ENCODE measurements at regions not wholly inside any gene's neighbourhood (a gene's known extent, or its start where the extent isn't known, plus 50 kb on each side); places are given as distances from the start of the nearest gene placed in this dataset.
"Not testable (repeated sequence)": the region's sequence is repeated elsewhere in the genome, so short reads cannot be mapped to it uniquely, and the experiment has no call there.

- peaks cover 5% of the 10 kb centered on the region for H3K9me3 Mint-ChIP-seq
- peaks cover 2% of the 10 kb centered on the region for H3K36me3 Mint-ChIP-seq
- H3K27me3 Mint-ChIP-seq = no peaks in the 10 kb centered on the region
Observed at GRCh38 chr3:10632741-10633140, 127.4 kb upstream of the ATP2B2 start.

GRCh38 chr3:10635446-10636076, 130.2 kb upstream of the ATP2B2 start:
- Mint-ChIP-seq H3K27ac (no peak overlapping the region), H3K27me3 (peaks cover 1% of the 10 kb centered on the region), H3K4me1 (no peaks in the 10 kb centered on the region), H3K9me3 (peaks cover 16% of the 10 kb centered on the region), H3K4me3 (no peak overlapping the region), H3K36me3 (peaks cover 4% of the 10 kb centered on the region)

More at GRCh38 chr3:10632741-10633140, 127.4 kb upstream of the ATP2B2 start:
- Mint-ChIP-seq H3K4me3 (no peak overlapping the region), H3K27ac (no peak overlapping the region), H3K4me1 (no peaks in the 10 kb centered on the region)

- peaks cover 4% of the 10 kb centered on the region for H3K36me3 Mint-ChIP-seq
- peaks cover 16% of the 10 kb centered on the region for H3K9me3 Mint-ChIP-seq
- no peak overlapping the region for H3K4me3 Mint-ChIP-seq
- H3K4me1 Mint-ChIP-seq = no peaks in the 10 kb centered on the region
- no peak overlapping the region for H3K27ac Mint-ChIP-seq
- H3K27me3 Mint-ChIP-seq = peaks cover 5% of the 10 kb centered on the region
Observed at GRCh38 chr3:10637342-10637741, 132.0 kb upstream of the ATP2B2 start.

- no peaks in the 10 kb centered on the region for H3K4me1 Mint-ChIP-seq
Observed at GRCh38 chr3:10638466-10638865, 133.1 kb upstream of the ATP2B2 start.

GRCh38 chr3:10641760-10642159, 136.4 kb upstream of the ATP2B2 start:
- H3K4me3 Mint-ChIP-seq = no peak overlapping the region

More at GRCh38 chr3:10638466-10638865, 133.1 kb upstream of the ATP2B2 start:
- Mint-ChIP-seq H3K4me3 (no peak overlapping the region), H3K27me3 (peaks cover 5% of the 10 kb centered on the region), H3K27ac (no peak overlapping the region), H3K9me3 (peaks cover 16% of the 10 kb centered on the region), H3K36me3 (peaks cover 4% of the 10 kb centered on the region)

GRCh38 chr3:10644189-10644588, 138.8 kb upstream of the ATP2B2 start:
- Mint-ChIP-seq H3K9me3 (no peaks in the 10 kb centered on the region), H3K4me3 (no peak overlapping the region), H3K27me3 (peaks cover 5% of the 10 kb centered on the region), H3K27ac (no peak overlapping the region), H3K4me1 (no peaks in the 10 kb centered on the region), H3K36me3 (peaks cover 1% of the 10 kb centered on the region)

More at GRCh38 chr3:10641760-10642159, 136.4 kb upstream of the ATP2B2 start:
- peaks cover 4% of the 10 kb centered on the region for H3K36me3 Mint-ChIP-seq
- peaks cover 5% of the 10 kb centered on the region for H3K27me3 Mint-ChIP-seq
- H3K27ac Mint-ChIP-seq = no peak overlapping the region
- H3K9me3 Mint-ChIP-seq = peaks cover 16% of the 10 kb centered on the region
- no peaks in the 10 kb centered on the region for H3K4me1 Mint-ChIP-seq

- Mint-ChIP-seq H3K9me3 (no peaks in the 10 kb centered on the region), H3K4me3 (no peak overlapping the region), H3K4me1 (no peaks in the 10 kb centered on the region), H3K36me3 (no peaks in the 10 kb centered on the region), H3K27ac (no peak overlapping the region), H3K27me3 (peaks cover 1% of the 10 kb centered on the region)
Observed at GRCh38 chr3:10645800-10646199, 140.4 kb upstream of the ATP2B2 start.

- Mint-ChIP-seq H3K27me3 (no peaks in the 10 kb centered on the region), H3K4me1 (no peaks in the 10 kb centered on the region), H3K9me3 (no peaks in the 10 kb centered on the region), H3K36me3 (no peaks in the 10 kb centered on the region), H3K4me3 (no peak overlapping the region), H3K27ac (no peak overlapping the region)
Observed at GRCh38 chr3:10646531-10647335, 141.3 kb upstream of the ATP2B2 start.

- H3K27me3 Mint-ChIP-seq = no peaks in the 10 kb centered on the region
- H3K9me3 Mint-ChIP-seq = no peaks in the 10 kb centered on the region
- H3K36me3 Mint-ChIP-seq = no peaks in the 10 kb centered on the region
- no peaks in the 10 kb centered on the region for H3K4me1 Mint-ChIP-seq
- H3K4me3 Mint-ChIP-seq = no peak overlapping the region
- H3K27ac Mint-ChIP-seq = no peak overlapping the region
Observed at GRCh38 chr3:10647376-10647775, 142.0 kb upstream of the ATP2B2 start.

- Mint-ChIP-seq H3K36me3 (no peaks in the 10 kb centered on the region), H3K4me3 (no peak overlapping the region), H3K4me1 (no peaks in the 10 kb centered on the region), H3K9me3 (no peaks in the 10 kb centered on the region), H3K27me3 (no peaks in the 10 kb centered on the region), H3K27ac (no peak overlapping the region)
Observed at GRCh38 chr3:10648181-10648580, 142.8 kb upstream of the ATP2B2 start.

GRCh38 chr3:10649463-10649862, 144.1 kb upstream of the ATP2B2 start:
- H3K36me3 Mint-ChIP-seq, H3K27me3 Mint-ChIP-seq: not testable (repeated sequence)

GRCh38 chr3:10651506-10651905, 146.1 kb upstream of the ATP2B2 start:
- Mint-ChIP-seq H3K27me3 (peaks cover 6% of the 10 kb centered on the region), H3K4me1 (no peaks in the 10 kb centered on the region), H3K9me3 (no peaks in the 10 kb centered on the region), H3K27ac (no peak overlapping the region), H3K4me3 (no peak overlapping the region), H3K36me3 (no peaks in the 10 kb centered on the region)

More at GRCh38 chr3:10649463-10649862, 144.1 kb upstream of the ATP2B2 start:
- H3K27ac Mint-ChIP-seq, H3K4me1 Mint-ChIP-seq, H3K9me3 Mint-ChIP-seq, H3K4me3 Mint-ChIP-seq: not testable (repeated sequence)

GRCh38 chr3:10653241-10653640, 147.9 kb upstream of the ATP2B2 start:
- Mint-ChIP-seq H3K36me3 (no peaks in the 10 kb centered on the region), H3K4me1 (no peaks in the 10 kb centered on the region), H3K9me3 (no peaks in the 10 kb centered on the region), H3K27me3 (peaks cover 12% of the 10 kb centered on the region), H3K4me3 (no peak overlapping the region), H3K27ac (no peak overlapping the region)

GRCh38 chr3:10653866-10654611, 148.7 kb upstream of the ATP2B2 start:
- no peaks in the 10 kb centered on the region for H3K4me1 Mint-ChIP-seq
- H3K4me3 Mint-ChIP-seq = no peak overlapping the region
- no peaks in the 10 kb centered on the region for H3K9me3 Mint-ChIP-seq
- no peaks in the 10 kb centered on the region for H3K36me3 Mint-ChIP-seq
- no peak overlapping the region for H3K27ac Mint-ChIP-seq
- peaks cover 13% of the 10 kb centered on the region for H3K27me3 Mint-ChIP-seq

- H3K36me3 Mint-ChIP-seq = no peaks in the 10 kb centered on the region
Observed at GRCh38 chr3:10655105-10655504, 149.7 kb upstream of the ATP2B2 start.

GRCh38 chr3:10657339-10657738, 152.0 kb upstream of the ATP2B2 start:
- H3K4me3 Mint-ChIP-seq, H3K36me3 Mint-ChIP-seq, H3K9me3 Mint-ChIP-seq, H3K27ac Mint-ChIP-seq, H3K4me1 Mint-ChIP-seq: not testable (repeated sequence)
- H3K27me3 Mint-ChIP-seq = peaks cover 13% of the 10 kb centered on the region

More at GRCh38 chr3:10655105-10655504, 149.7 kb upstream of the ATP2B2 start:
- Mint-ChIP-seq H3K27ac (no peak overlapping the region), H3K27me3 (peaks cover 13% of the 10 kb centered on the region), H3K9me3 (no peaks in the 10 kb centered on the region), H3K4me3 (no peak overlapping the region), H3K4me1 (no peaks in the 10 kb centered on the region)

Measured in activated naive CD4-positive, alpha-beta T cell treated with anti-CD3 and anti-CD28 coated beads, Interleukin-2, amount 50 U/mL, for 24 hours (primary cell).